ENCODE measurements at regions not wholly inside any gene's neighbourhood (a gene's known extent, or its start where the extent isn't known, plus 50 kb on each side); places are given as distances from the start of the nearest gene placed in this dataset.
A peak's percentile ranks its signal among the peaks of the same experiment; 100 is the strongest.

DNA sequence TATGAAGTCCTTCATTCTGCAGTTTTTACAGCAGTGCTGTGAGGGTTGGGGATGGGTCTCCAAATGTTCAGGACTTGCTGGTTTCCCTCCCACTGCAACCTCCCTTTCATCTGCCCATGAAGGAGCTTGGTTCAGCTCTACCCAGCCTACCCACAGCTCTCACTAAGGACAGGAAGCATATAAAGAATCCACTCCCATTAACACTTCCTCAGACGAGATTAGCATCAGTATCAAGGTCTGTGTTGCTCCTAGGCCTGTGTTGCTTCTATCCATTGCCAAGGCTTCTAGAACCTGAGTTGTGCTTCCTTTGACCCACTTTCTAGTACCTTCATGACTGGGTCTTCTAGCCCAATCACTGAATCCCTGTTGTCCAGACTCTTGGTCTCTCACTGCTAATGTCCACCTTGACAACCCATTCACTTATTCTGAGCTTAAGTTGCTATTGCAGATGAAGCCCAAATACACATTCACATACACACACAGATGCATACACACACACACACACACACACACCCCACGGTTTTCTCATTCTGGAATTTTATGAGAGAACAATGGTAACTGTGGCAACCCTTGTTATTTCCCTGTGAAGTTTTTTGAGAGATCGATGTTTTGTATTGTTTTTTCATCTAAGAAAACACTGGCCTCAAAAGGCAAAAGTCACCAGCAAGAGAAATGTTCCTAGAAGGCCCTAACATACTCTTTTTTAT lies 248.1 kb downstream of the MTERF1 start:
- no peak overlapping the region for H3K4me3 ChIP-seq (ENCODE audit: low read depth, low read length)
- TF ChIP-seq, protein P1, sequence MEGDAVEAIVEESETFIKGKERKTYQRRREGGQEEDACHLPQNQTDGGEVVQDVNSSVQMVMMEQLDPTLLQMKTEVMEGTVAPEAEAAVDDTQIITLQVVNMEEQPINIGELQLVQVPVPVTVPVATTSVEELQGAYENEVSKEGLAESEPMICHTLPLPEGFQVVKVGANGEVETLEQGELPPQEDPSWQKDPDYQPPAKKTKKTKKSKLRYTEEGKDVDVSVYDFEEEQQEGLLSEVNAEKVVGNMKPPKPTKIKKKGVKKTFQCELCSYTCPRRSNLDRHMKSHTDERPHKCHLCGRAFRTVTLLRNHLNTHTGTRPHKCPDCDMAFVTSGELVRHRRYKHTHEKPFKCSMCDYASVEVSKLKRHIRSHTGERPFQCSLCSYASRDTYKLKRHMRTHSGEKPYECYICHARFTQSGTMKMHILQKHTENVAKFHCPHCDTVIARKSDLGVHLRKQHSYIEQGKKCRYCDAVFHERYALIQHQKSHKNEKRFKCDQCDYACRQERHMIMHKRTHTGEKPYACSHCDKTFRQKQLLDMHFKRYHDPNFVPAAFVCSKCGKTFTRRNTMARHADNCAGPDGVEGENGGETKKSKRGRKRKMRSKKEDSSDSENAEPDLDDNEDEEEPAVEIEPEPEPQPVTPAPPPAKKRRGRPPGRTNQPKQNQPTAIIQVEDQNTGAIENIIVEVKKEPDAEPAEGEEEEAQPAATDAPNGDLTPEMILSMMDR (IDR thresholded peaks at IDR 0.05; ENCODE audit: control insufficient read depth, extremely low read depth, insufficient read depth) = no peak
- DNase-seq (ENCODE audit: low read depth) = no peak

DNA sequence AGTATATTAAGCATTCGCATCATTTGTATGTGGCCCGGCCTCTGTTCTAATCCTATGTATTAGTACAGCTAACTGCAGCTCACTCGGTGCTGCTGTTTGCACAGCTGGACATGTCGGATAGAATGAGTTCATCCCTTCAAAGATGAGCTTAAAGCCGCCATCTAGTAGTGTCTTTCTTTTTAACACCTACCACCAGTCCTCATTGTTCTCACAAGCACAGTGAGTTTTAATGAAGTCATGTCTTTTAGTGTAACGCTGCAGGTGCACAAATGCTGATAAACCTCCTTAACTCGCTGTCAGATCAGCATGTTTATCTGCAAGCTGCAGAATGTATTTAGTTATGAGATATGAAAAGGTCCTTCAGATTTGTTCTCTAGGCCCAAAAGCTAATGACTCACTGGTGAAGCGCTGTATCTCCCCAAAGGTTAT lies 247.5 kb downstream of the MTERF1 start:
- no peak for DNase-seq (ENCODE audit: low read depth)
- TF ChIP-seq, protein P1 (IDR thresholded peaks at IDR 0.05; ENCODE audit: control insufficient read depth, extremely low read depth, insufficient read depth) = no peak
- no peak overlapping the region for H3K4me3 ChIP-seq (ENCODE audit: low read depth, low read length)

DNA sequence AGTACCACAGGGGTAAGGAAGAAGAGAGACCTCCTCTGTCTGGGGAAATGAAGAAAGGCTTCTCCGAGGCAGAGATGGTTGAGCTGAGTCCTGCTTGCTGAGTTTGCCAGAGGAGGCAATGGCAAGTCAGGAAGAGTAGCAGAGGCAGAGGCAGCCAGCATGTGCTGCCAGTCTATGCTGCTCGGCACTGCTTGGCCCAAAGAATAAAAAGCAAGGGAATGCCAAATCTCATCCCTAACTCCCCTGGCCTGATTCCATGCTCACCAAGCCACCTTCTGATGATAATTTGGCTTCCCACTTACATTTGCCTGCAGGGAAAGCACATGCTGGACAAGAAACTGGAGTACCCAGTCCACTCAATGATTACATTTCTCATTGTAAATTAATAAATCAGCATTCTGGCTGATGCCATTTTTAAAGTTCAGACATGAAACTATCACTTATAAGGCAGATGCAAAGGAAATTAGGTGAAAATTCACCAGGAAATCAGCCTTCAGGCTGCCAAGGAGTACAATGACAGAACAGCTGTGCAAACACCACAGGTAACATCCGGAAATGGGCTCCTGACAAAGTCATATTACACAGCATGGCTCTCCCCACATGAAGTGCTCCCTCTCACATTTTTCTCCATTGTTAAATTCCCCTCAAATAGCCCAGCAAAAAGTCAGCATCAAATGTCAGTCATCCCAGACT lies 245.9 kb downstream of the MTERF1 start:
- TF ChIP-seq, protein P1 (IDR thresholded peaks at IDR 0.05; ENCODE audit: control insufficient read depth, extremely low read depth, insufficient read depth) = no peak
- no peak overlapping the region for H3K4me3 ChIP-seq (ENCODE audit: low read depth, low read length)
- peak; percentile 45 for DNase-seq (ENCODE audit: low read depth)

DNA sequence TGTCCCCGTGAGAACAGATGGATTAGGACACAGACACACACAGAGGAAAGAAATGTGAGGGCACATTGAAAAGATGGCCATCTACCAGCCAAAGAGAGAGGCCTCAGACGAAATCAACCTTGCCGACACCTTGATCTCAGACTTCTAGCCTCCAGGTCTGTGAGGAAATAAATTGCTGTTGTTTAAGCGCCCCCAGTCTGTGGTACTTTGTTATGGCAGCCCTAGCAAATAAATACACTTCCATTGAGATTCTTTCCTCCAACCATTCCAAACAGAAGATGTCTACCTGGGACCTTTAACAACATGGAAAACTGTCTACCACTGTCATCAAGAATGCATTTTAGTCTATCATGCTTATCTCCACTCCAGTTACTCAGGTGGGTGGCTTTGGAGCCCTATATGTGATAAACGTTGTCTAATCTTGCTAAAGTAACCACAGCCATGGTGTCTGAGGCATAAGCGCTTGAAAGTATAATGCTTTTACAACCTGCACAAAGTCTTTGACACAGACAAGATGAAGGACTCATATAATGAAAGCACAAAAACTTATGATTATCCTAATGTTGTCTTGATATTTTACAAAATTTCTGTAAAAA lies 244.3 kb downstream of the MTERF1 start:
- TF ChIP-seq, protein P1 (IDR thresholded peaks at IDR 0.05; ENCODE audit: control insufficient read depth, extremely low read depth, insufficient read depth) = peak; percentile 67
- peak; percentile 31 for DNase-seq (ENCODE audit: low read depth)
- no peak overlapping the region for H3K4me3 ChIP-seq (ENCODE audit: low read depth, low read length)

DNA sequence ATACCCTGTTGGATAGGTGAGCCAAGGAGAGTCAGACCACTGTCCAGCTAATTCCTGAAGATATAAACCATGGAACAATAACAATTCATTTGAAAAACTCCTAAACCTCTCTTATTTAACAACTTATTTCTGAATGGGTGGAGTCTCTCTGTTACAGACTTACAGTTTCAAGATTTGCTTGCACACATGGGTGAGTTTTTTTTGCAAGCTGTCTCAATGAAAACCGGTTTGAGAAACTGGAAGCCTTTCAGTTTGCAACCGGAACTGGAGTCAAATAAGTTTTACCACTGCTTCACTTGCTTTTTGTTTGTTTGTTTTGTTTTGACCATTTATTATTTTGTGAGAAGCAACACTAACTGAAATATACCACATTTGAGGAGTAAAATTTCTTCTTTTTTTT lies 243.8 kb downstream of the MTERF1 start:
- H3K4me3 ChIP-seq (ENCODE audit: low read depth, low read length) = no peak overlapping the region
- DNase-seq (ENCODE audit: low read depth) = no peak
- TF ChIP-seq, protein P1 (IDR thresholded peaks at IDR 0.05; ENCODE audit: control insufficient read depth, extremely low read depth, insufficient read depth) = no peak

DNA sequence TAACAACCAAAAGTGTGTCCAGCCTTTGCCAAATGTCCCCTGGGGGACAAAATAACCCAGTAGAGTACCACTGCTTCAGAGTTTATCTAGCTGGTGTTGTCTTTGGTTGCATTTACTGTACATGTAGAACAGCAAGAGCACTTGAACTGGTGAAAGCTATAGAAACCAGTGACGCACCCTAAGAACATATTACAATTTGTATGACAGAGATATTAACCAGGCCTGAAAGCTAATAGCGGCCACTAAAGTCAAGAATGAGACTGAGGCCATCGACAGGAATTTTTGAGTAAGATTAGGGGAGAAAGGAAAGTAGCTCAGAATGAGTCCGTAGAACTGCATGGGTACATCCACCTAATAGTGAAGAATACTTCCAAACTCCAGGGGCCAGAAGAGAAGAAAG lies 236.2 kb downstream of the MTERF1 start:
- H3K4me3 ChIP-seq (ENCODE audit: low read depth, low read length) = no peak overlapping the region

More for the DNA sequence above, 236.2 kb downstream of the MTERF1 start:
- DNase-seq (ENCODE audit: low read depth) = no peak
- TF ChIP-seq, protein P1 (IDR thresholded peaks at IDR 0.05; ENCODE audit: control insufficient read depth, extremely low read depth, insufficient read depth) = no peak

Measured in LNCaP clone FGC (cell line).